HG03520 (cell line): ENCODE measurements at regions not wholly inside any gene's neighbourhood (a gene's known extent, or its start where the extent isn't known, plus 50 kb on each side); places are given as distances from the start of the nearest gene placed in this dataset.
"Not testable (repeated sequence)": the region's sequence is repeated elsewhere in the genome, so short reads cannot be mapped to it uniquely, and the experiment has no call there.

Experiments used
- ATAC-seq: cut with Tn5 transposase; IDR thresholded peaks from one replicate; pipeline ENCODE4 v1.9.1; 2021; ENCODE audit warnings: mild to moderate bottlenecking, moderate library complexity; ENCODE audit not compliant: unreplicated experiment

GRCh38 chr12:61923152-61923551, 337.1 kb upstream of the USP15 start:
- ATAC-seq: no peak

GRCh38 chr12:61934564-61934963, 325.6 kb upstream of the USP15 start:
- ATAC-seq: no peak

- ATAC-seq: no peak
These were observed 320.2 kb upstream of the USP15 start for GRCh38 chr12:61939977-61940376.

- no peak for ATAC-seq
These were observed 303.7 kb upstream of the USP15 start for GRCh38 chr12:61956545-61956944.

- ATAC-seq: no peak
These were observed 285.7 kb upstream of the USP15 start for GRCh38 chr12:61974461-61974860.

GRCh38 chr12:61985830-61986229, 274.4 kb upstream of the USP15 start:
- no peak for ATAC-seq

- ATAC-seq: no peak
These were observed 273.0 kb upstream of the USP15 start for GRCh38 chr12:61987173-61987572.

GRCh38 chr12:61991661-61992060, 268.5 kb upstream of the USP15 start:
- ATAC-seq: no peak

GRCh38 chr12:61993734-61994345, 266.4 kb upstream of the USP15 start:
- ATAC-seq: no peak

- no peak for ATAC-seq
These were observed 263.5 kb upstream of the USP15 start for GRCh38 chr12:61996717-61997116.

- ATAC-seq: no peak
These were observed 261.4 kb upstream of the USP15 start for GRCh38 chr12:61998791-61999190.

GRCh38 chr12:61999311-61999710, 260.9 kb upstream of the USP15 start:
- no peak for ATAC-seq

- ATAC-seq: no peak
These were observed 258.8 kb upstream of the USP15 start for GRCh38 chr12:62001424-62001823.

GRCh38 chr12:62003226-62003625, 257.0 kb upstream of the USP15 start:
- no peak for ATAC-seq

- no peak for ATAC-seq
These were observed 256.5 kb upstream of the USP15 start for GRCh38 chr12:62003701-62004100.

- no peak for ATAC-seq
These were observed 254.6 kb upstream of the USP15 start for GRCh38 chr12:62005615-62006014.

- peak; percentile 76 for ATAC-seq
These were observed 254.0 kb upstream of the USP15 start for GRCh38 chr12:62006076-62006732.

GRCh38 chr12:62008703-62009102, 251.5 kb upstream of the USP15 start:
- no peak for ATAC-seq

- ATAC-seq: no peak
These were observed 250.8 kb upstream of the USP15 start for GRCh38 chr12:62009445-62009844.

- not testable (repeated sequence) for ATAC-seq
These were observed 249.8 kb upstream of the USP15 start for GRCh38 chr12:62010331-62010906.

- not testable (repeated sequence) for ATAC-seq
These were observed 249.2 kb upstream of the USP15 start for GRCh38 chr12:62010973-62011372.

GRCh38 chr12:62014330-62014729, 245.9 kb upstream of the USP15 start:
- ATAC-seq: no peak
